HG03457 (cell line): ENCODE measurements at regions not wholly inside any gene's neighbourhood (a gene's known extent, or its start where the extent isn't known, plus 50 kb on each side); places are given as distances from the start of the nearest gene placed in this dataset.
"Not testable (repeated sequence)": the region's sequence is repeated elsewhere in the genome, so short reads cannot be mapped to it uniquely, and the experiment has no call there.

Source experiments
- ATAC-seq: cut with Tn5 transposase; IDR thresholded peaks from one replicate; pipeline ENCODE4 v1.9.1; 2021; ENCODE audit warnings: moderate number of reproducible peaks; ENCODE audit not compliant: unreplicated experiment

- peak; percentile 71 for ATAC-seq
Measured at GRCh38 chr5:119694284-119694683, 64.9 kb downstream of the FAM170A start.

- no peak for ATAC-seq
Measured at GRCh38 chr5:119706049-119706448, 76.7 kb downstream of the FAM170A start.

- no peak for ATAC-seq
Measured at GRCh38 chr5:119708076-119708790, 78.9 kb downstream of the FAM170A start.

- no peak for ATAC-seq
Measured at GRCh38 chr5:119721775-119722174, 92.4 kb downstream of the FAM170A start.

GRCh38 chr5:119725291-119725690, 95.9 kb downstream of the FAM170A start:
- not testable (repeated sequence) for ATAC-seq

GRCh38 chr5:119726544-119726943, 97.2 kb downstream of the FAM170A start:
- ATAC-seq: no peak

- no peak for ATAC-seq
Measured at GRCh38 chr5:119740225-119740624, 110.9 kb downstream of the FAM170A start.

GRCh38 chr5:119741691-119742090, 112.3 kb downstream of the FAM170A start:
- ATAC-seq: no peak

GRCh38 chr5:119742311-119742710, 113.0 kb downstream of the FAM170A start:
- ATAC-seq: no peak

GRCh38 chr5:119743927-119744326, 114.6 kb downstream of the FAM170A start:
- peak; percentile 94 for ATAC-seq

GRCh38 chr5:119745976-119746375, 116.6 kb downstream of the FAM170A start:
- no peak for ATAC-seq

GRCh38 chr5:119746984-119747383, 117.6 kb downstream of the FAM170A start:
- no peak for ATAC-seq

- no peak for ATAC-seq
Measured at GRCh38 chr5:119750887-119751733, 121.8 kb downstream of the FAM170A start.

- ATAC-seq: no peak
Measured at GRCh38 chr5:119751734-119752094, 122.4 kb downstream of the FAM170A start.

- ATAC-seq: no peak
Measured at GRCh38 chr5:119752921-119753886, 123.8 kb downstream of the FAM170A start.

GRCh38 chr5:119754825-119755224, 125.5 kb downstream of the FAM170A start:
- ATAC-seq: not testable (repeated sequence)

GRCh38 chr5:119757276-119757675, 127.9 kb downstream of the FAM170A start:
- ATAC-seq: no peak

GRCh38 chr5:119769695-119770693, 140.6 kb downstream of the FAM170A start:
- not testable (repeated sequence) for ATAC-seq

- ATAC-seq: not testable (repeated sequence)
Measured at GRCh38 chr5:119780145-119780544, 150.8 kb downstream of the FAM170A start.

- no peak for ATAC-seq
Measured at GRCh38 chr5:119785057-119785456, 155.7 kb downstream of the FAM170A start.
